ENCODE measurements at regions not wholly inside any gene's neighbourhood (a gene's known extent, or its start where the extent isn't known, plus 50 kb on each side); places are given as distances from the start of the nearest gene placed in this dataset.

DNA sequence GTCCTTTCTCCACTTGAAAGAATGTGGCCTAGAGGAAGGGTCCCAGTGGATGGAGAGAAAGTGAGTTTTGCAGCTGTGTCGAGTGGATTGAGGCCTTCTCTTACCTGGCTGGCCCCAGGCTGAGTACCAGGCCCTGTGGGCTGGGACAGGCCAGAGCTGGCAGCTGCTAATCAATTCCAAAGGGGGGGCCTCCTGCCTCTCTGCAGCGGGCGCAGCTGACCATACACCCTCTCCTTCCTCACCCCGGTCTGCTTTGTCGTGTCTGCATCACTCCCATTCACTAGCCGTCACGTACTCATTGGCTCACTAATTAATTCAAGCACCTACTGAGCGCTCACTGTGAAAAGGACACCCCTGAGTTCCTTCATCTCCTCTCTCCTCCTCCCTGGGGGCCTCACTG, 58.4 kb upstream of the PITX1 start:
- TF ChIP-seq EZH2 (IDR thresholded peaks at IDR 0.05; ENCODE audit: insufficient read depth, poor library complexity, severe bottlenecking) (no peak), EZH2phosphoT487 (IDR thresholded peaks at IDR 0.05; ENCODE audit: insufficient read depth, low read depth) (no peak)
